Right kidney (tissue), 1 donor: ENCODE measurements at regions not wholly inside any gene's neighbourhood (a gene's known extent, or its start where the extent isn't known, plus 50 kb on each side); places are given as distances from the start of the nearest gene placed in this dataset.

ENCODE experiments used
- DNase-seq: peaks from one replicate; pipeline ENCODE4 v3.0.0-alpha.2; 2016

DNA sequence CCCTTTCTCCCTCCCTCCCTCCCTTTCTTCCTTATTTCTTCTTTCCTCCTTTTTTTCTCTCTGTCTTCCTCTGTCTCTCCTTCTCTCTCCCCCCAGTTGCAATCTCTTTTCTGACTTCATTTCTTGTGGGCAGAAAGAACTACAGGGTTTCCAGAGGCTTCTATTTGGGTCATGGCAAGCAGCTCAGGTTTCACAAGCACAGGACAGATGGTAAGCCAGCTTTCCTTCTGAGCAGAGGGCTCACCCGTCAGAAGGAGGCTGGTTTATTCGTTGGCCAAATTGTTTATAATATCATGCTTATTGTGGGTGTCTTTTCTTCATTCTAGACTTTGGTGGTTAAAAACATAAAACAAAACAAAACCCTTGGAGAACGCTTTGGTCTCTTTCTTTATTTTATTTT is 58.9 kb upstream of the CLMP start:
- DNase-seq = no peak

DNA sequence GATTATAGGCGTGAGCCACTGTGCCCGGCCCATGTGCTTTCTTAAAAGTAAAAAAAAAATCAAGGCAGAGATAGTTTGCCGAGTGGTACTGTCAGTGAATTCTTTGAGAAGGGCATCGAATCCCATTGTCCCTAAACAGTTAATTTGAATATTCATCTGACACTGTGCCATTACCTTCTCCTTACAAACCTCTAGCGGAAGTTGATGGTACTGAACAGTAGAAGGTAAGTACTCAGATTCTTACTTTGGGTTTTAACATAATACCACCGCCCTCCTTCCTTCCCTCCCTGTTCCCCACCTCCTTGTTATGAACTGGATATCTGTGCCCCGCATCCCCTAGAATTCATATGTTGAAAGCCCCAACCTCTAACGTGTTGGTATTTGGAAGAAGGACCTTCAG is 58.2 kb upstream of the CLMP start:
- no peak for DNase-seq

DNA sequence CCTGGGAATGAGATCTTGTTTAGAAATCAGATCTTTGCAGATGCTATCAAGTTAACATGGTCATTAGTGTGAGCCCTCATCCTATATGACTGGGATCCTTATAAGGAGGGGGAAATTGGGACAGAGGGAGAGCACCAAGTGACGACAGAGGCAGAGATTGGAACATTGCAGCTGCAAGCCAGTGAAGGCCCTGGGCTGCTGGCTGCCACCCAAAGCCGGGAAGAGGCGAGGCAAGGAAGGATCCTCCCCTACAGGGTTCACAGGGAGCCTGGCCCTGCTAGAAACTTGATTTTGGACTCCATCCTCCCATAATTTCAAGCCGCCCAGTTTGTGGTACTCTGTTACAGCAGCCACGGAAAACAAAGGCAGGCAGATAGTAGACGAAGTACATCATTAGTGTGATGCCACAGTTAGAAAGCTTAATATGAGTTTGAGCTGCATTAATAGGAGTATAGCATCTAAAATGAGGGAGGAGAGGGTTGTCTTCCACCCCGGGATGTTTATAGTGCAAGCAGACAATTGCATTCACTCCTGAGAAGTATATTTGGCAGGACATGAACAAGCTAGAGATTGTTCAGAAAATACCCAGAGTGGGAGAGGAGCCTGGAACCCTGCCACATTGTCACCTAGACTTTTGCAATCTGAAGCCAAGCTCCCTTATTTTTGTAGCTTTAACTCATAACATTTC is 56.8 kb upstream of the CLMP start:
- no peak for DNase-seq

DNA sequence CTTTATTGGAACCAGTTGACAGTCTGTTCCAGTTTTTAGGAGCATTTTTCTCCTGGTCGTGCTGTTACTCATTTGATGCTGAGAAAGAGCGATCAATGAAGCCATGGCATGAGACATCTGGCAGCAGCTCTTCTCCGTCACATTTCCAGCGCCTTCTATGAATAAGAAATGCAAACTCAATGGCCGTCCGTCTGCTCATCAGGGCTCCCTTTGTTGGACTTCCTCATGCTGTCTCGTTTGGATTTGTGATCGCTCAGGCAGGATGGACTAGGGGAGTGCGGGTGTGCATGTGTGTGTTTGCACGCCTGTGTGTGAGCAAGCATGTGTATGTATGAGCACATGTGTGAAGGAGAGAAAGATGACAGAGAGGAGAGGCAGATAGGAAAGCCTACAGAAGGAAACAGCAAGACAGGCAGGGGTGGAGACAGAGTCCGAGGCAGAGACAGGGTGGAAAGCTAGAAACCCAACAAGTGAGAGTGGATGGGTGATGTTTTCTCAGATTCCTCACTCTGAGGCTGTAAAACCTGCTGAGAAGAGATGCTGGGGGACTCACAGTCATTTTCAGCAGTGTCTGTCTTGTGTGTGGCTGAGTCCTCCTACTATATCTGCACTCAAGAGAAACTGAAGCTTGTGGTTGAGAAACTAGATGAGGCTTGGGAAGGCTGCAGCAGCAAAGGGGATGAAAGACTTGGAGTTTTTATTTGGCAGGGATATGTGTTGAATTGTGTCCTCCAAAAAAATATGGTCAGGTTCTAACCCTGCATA is 56.0 kb upstream of the CLMP start:
- DNase-seq = no peak

DNA sequence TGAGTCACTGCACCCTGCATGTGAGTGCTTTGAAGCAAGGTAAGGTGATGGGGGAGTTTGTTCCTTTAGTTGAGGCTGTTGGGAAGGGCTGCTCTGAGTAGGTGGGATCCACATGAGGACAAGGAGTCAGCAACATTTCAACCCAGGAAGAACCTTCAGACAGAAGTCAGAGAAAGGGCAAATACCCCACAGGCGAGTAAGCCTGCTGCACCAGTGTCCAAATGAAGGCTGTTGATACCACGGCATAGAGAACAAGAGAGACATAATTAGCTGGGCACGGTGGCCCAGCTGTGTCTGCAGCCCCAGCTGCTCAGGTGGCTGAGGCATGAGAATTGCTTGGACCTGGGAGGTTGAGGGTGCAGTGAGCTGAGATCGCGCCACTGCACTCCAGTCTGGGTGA is 54.3 kb upstream of the CLMP start:
- DNase-seq = no peak

DNA sequence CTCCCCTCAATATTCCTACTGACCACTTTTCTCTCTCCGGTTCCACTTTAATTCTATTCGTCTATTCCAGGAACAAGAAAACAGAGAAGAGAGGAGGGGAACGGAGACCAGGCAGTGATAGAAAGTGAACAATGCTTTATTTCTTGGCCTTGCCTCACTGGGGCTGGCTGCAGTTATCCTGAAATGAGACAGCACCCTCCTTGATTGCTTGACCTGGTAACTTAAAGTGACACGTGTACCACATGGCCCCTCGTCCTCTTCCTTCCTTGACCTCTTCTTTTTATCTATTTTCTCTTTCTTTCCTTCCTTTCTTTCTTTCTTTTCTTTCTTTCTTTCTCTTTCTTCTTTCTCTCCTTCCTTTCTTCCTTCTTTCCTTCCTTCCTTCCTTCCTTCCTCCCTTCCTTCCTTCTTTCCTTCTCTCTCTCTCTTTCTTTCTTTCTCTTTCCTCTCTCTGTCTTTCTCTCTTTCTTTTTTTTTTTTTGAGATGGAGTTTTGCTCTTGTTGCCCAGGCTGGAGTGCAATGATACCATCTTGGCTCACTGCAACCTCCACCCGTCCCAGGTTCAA is 52.8 kb upstream of the CLMP start:
- no peak for DNase-seq

DNA sequence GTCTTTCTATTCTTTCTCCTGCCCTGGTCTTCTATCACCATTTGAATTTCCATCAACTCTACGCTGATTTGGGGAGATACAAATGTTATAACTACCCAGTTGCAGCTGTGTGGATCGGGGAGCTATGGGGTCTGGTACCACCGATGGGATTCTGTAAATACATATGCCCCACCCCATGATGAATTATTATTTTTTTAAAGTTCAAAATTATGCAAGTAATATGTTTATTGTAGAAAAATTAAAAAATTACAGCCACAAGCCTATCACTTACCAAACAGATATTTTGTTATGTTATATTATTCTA is 52.4 kb upstream of the CLMP start:
- peak; percentile 44 for DNase-seq

DNA sequence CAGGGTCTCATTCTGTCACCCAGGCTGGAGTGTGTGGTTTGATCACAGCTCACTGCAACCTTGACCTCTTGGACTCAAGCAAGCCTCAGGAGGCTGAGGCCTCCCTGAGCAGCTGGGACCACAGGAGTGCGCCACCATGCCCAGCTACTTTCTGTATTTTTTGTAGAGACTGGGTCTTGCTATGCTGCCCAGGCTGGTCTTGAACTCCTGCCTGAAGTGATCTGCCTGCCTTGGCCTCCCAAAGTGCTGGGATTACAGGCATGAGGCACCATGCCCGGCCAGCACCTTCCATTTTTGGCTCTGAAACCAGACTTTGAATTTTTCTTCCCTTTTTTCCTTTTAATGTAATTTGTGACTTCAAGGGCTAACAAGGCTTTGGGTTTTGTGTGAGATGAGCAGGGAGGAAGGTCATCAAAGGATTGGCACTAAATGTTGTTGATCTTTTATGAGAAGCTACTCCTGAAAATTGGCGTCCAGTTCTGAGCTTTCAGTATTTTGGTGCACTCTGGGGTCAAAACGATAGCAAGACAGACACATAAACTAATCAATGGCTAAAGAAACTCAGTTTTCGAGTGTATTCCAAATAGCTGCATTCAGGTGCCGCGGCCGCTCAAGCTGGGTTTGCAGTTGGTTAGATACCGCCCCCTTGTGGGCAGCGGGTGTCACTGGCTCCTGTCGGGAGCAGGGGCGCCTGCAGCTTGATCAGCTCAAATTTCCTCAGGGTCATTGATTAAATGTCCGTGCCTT is 51.9 kb upstream of the CLMP start:
- DNase-seq = peak; percentile 69

DNA sequence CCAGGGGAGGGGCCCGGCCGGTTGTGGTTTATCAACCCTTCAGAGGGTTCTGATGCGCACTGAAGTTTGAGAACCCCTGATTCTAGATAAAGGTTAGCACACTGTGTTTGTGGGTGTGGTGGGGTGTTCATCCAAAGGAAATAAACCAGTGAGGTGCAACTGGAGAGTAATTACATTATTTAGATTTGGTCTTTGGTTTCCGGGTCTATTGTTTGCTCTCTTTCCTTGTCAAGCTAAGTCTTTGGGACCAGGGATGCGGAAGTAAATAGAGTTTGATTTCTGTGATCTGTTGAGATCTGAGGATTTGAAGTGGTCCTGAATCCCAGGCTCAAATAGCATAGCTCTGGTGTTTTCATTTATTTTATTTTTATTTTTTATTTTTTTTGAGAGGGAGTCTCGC is 50.5 kb upstream of the CLMP start:
- DNase-seq = no peak
